HG02943 (cell line): ENCODE measurements at regions not wholly inside any gene's neighbourhood (a gene's known extent, or its start where the extent isn't known, plus 50 kb on each side); places are given as distances from the start of the nearest gene placed in this dataset.

Source experiments
- ATAC-seq: cut with Tn5 transposase; IDR thresholded peaks from one replicate; pipeline ENCODE4 v1.9.1; 2021; ENCODE audit warnings: mild to moderate bottlenecking, low read depth, moderate library complexity; ENCODE audit not compliant: unreplicated experiment

GRCh38 chr4:34043131-34043530 lies 2201.2 kb downstream of the ARAP2 start:
- ATAC-seq = no peak

- ATAC-seq = no peak
Measured at GRCh38 chr4:34046580-34046979, 2197.7 kb downstream of the ARAP2 start.

- ATAC-seq = no peak
Measured at GRCh38 chr4:34047363-34047762, 2197.0 kb downstream of the ARAP2 start.

GRCh38 chr4:34066126-34066525 lies 2178.2 kb downstream of the ARAP2 start:
- no peak for ATAC-seq

GRCh38 chr4:34091451-34091850 lies 2152.9 kb downstream of the ARAP2 start:
- ATAC-seq = no peak

- ATAC-seq = no peak
Measured at GRCh38 chr4:34094114-34094513, 2150.2 kb downstream of the ARAP2 start.

- ATAC-seq = no peak
Measured at GRCh38 chr4:34105311-34105710, 2139.0 kb downstream of the ARAP2 start.

- no peak for ATAC-seq
Measured at GRCh38 chr4:34108391-34108790, 2135.9 kb downstream of the ARAP2 start.

- ATAC-seq = no peak
Measured at GRCh38 chr4:34112573-34112972, 2131.7 kb downstream of the ARAP2 start.

GRCh38 chr4:34138385-34138784 lies 2105.9 kb downstream of the ARAP2 start:
- ATAC-seq = no peak

- no peak for ATAC-seq
Measured at GRCh38 chr4:34139346-34139745, 2105.0 kb downstream of the ARAP2 start.

GRCh38 chr4:34148322-34148908 lies 2095.9 kb downstream of the ARAP2 start:
- no peak for ATAC-seq

- no peak for ATAC-seq
Measured at GRCh38 chr4:34157547-34157946, 2086.8 kb downstream of the ARAP2 start.

GRCh38 chr4:34158878-34159277 lies 2085.4 kb downstream of the ARAP2 start:
- no peak for ATAC-seq

- no peak for ATAC-seq
Measured at GRCh38 chr4:34170946-34171345, 2073.4 kb downstream of the ARAP2 start.

GRCh38 chr4:34176609-34177008 lies 2067.7 kb downstream of the ARAP2 start:
- ATAC-seq = no peak

GRCh38 chr4:34178476-34178875 lies 2065.8 kb downstream of the ARAP2 start:
- no peak for ATAC-seq

- ATAC-seq = no peak
Measured at GRCh38 chr4:34181311-34181841, 2062.9 kb downstream of the ARAP2 start.

- no peak for ATAC-seq
Measured at GRCh38 chr4:34181891-34182290, 2062.4 kb downstream of the ARAP2 start.

GRCh38 chr4:34182306-34182705 lies 2062.0 kb downstream of the ARAP2 start:
- ATAC-seq = no peak

- ATAC-seq = no peak
Measured at GRCh38 chr4:34183926-34184325, 2060.4 kb downstream of the ARAP2 start.

- ATAC-seq = no peak
Measured at GRCh38 chr4:34187056-34187455, 2057.3 kb downstream of the ARAP2 start.

- no peak for ATAC-seq
Measured at GRCh38 chr4:34191443-34191842, 2052.9 kb downstream of the ARAP2 start.
